ENCODE measurements at regions not wholly inside any gene's neighbourhood (a gene's known extent, or its start where the extent isn't known, plus 50 kb on each side); places are given as distances from the start of the nearest gene placed in this dataset.

DNA sequence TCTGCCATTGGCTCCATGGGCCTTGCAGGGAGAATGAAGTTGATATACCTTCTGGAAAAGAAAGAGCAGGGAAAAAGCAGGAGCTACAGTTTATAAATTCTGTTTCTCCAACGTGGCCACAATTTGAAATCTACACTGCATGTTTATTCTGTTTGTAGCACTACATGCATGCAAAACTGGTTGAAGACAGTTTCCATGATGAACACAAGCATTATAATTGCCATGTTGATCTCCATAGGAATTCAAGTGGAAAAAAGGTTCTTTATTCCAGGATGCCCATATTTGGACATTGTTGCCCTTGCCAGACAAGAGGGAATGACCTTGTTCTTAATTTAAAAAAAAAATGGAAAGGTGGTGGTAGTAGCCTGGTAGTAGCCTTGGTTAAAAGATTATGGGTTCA, 69.2 kb upstream of the PALM2AKAP2 start:
- POLR2A ChIA-PET = no interaction called here
- CTCF ChIA-PET = no interaction called here
- no peak for DNase-seq (ENCODE audit: low read depth)
- no peak overlapping the region for H3K4me3 ChIP-seq (ENCODE audit: low read depth, low read length)
- TF ChIP-seq, protein P1, sequence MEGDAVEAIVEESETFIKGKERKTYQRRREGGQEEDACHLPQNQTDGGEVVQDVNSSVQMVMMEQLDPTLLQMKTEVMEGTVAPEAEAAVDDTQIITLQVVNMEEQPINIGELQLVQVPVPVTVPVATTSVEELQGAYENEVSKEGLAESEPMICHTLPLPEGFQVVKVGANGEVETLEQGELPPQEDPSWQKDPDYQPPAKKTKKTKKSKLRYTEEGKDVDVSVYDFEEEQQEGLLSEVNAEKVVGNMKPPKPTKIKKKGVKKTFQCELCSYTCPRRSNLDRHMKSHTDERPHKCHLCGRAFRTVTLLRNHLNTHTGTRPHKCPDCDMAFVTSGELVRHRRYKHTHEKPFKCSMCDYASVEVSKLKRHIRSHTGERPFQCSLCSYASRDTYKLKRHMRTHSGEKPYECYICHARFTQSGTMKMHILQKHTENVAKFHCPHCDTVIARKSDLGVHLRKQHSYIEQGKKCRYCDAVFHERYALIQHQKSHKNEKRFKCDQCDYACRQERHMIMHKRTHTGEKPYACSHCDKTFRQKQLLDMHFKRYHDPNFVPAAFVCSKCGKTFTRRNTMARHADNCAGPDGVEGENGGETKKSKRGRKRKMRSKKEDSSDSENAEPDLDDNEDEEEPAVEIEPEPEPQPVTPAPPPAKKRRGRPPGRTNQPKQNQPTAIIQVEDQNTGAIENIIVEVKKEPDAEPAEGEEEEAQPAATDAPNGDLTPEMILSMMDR (IDR thresholded peaks at IDR 0.05; ENCODE audit: insufficient read depth, low read depth, low read length) = no peak
- H3K27me3 ChIP-seq (ENCODE audit: control insufficient read depth, insufficient read depth, low read length) = peaks cover 9% of the 10 kb centered on the region
- no peaks in the 10 kb centered on the region for H3K36me3 ChIP-seq (ENCODE audit: control insufficient read depth, insufficient read depth, low read length)

DNA sequence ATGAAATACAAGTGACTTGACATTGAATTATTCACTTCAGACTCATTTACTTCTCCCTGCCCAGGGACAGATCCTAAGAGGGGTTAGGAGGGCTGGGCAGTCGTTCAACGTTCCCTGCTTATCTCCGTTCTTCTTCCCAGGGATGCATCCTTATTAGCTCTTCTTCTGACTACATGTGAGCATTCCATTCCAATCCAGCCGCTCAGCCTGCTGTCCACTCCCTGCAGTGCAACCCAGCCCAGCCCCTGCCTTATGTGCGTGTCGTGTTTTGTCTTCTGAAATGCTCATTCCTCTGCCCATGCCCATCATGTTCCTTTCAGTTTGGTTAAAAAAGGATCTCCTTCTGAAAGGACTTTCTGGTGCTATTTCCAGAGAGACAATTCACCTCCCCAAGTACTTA, 64.7 kb upstream of the PALM2AKAP2 start:
- no peak overlapping the region for H3K4me3 ChIP-seq (ENCODE audit: low read depth, low read length)
- no peak for DNase-seq (ENCODE audit: low read depth)
- ChIA-PET POLR2A (no interaction called here), CTCF (no interaction called here)
- TF ChIP-seq, protein P1 (IDR thresholded peaks at IDR 0.05; ENCODE audit: insufficient read depth, low read depth, low read length) = no peak
- no peaks in the 10 kb centered on the region for H3K36me3 ChIP-seq (ENCODE audit: control insufficient read depth, insufficient read depth, low read length)
- H3K27me3 ChIP-seq (ENCODE audit: control insufficient read depth, insufficient read depth, low read length) = peaks cover 2% of the 10 kb centered on the region

DNA sequence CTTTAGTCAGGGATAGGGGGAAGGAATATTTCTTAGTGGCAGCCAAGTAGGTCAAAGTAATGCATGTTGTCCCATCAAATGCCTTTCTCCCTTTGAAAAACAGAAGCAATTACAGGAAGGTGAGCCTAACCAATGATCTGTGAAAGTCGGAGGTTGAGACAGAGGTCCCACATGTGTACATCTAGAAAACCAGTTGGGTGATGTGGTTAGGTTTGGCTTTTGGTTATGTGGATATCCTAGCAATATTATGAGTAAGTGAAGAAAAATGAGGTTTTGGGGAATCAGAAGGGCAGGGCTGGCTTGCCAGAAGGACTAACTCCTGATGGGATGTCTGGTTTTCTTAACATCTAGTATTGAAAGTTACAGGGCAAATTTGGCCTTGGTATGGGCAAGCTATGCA, 63.4 kb upstream of the PALM2AKAP2 start:
- DNase-seq (ENCODE audit: low read depth) = no peak
- TF ChIP-seq, protein P1 (IDR thresholded peaks at IDR 0.05; ENCODE audit: insufficient read depth, low read depth, low read length) = no peak
- POLR2A ChIA-PET = no interaction called here
- Histone ChIP-seq H3K4me3 (ENCODE audit: low read depth, low read length) (no peak overlapping the region), H3K27me3 (ENCODE audit: control insufficient read depth, insufficient read depth, low read length) (peaks cover 2% of the 10 kb centered on the region), H3K36me3 (ENCODE audit: control insufficient read depth, insufficient read depth, low read length) (no peaks in the 10 kb centered on the region)
- CTCF ChIA-PET = interaction anchor here (1.3 kb wide), 1 partner anchor 15 kb away, joined by 4 read pairs; no protein-coding TSS in a partner anchor

DNA sequence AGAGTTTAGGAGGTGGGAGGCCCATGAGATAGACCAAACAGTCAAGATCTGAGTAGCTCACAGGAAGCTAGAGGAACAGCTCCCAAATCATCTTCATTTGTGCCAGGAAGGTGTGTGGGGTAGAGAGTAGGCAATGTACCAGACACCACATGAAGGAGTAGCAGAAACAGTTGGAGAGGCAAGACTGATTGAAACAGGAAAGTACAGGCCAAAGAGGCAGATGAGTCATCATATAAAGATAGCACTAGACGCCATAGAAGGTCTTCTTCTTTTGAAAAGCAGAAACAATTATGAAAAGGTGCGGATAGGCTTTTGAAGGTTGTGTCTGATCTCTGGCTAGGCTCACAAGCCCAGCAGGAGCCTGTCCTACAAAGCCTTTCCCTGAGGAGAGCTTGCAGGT, 62.7 kb upstream of the PALM2AKAP2 start:
- CTCF ChIA-PET = interaction anchor here (1.3 kb wide), 1 partner anchor 15 kb away, joined by 4 read pairs; no protein-coding TSS in a partner anchor
- TF ChIP-seq, protein P1 (IDR thresholded peaks at IDR 0.05; ENCODE audit: insufficient read depth, low read depth, low read length) = no peak
- H3K36me3 ChIP-seq (ENCODE audit: control insufficient read depth, insufficient read depth, low read length) = no peaks in the 10 kb centered on the region
- POLR2A ChIA-PET = no interaction called here
- no peak for DNase-seq (ENCODE audit: low read depth)
- H3K4me3 ChIP-seq (ENCODE audit: low read depth, low read length) = no peak overlapping the region
- H3K27me3 ChIP-seq (ENCODE audit: control insufficient read depth, insufficient read depth, low read length) = peaks cover 2% of the 10 kb centered on the region

DNA sequence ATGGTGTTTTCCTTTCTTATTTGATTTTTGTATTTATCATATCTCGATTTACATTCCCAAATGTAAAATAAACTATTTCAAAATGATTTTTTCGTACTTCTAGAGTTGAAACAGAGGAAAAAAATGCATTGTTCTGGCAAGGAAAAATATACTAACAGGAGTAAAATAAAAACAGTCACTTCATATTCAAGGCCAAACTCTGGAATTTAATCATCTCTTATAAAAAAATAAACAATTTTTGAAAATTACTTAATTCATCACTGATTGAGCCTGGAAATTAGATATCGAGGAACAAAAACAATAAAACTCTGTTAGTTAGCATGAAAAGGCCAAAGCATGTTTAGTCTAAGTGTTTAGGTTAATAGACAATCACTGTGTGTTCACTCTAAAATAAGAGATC, 61.1 kb upstream of the PALM2AKAP2 start:
- Histone ChIP-seq H3K4me3 (ENCODE audit: low read depth, low read length) (no peak overlapping the region), H3K36me3 (ENCODE audit: control insufficient read depth, insufficient read depth, low read length) (no peaks in the 10 kb centered on the region), H3K27me3 (ENCODE audit: control insufficient read depth, insufficient read depth, low read length) (no peaks in the 10 kb centered on the region; the same call in 1 of the 2 replicates)
- TF ChIP-seq, protein P1 (IDR thresholded peaks at IDR 0.05; ENCODE audit: insufficient read depth, low read depth, low read length) = no peak
- ChIA-PET POLR2A (no interaction called here), CTCF (no interaction called here)
- DNase-seq (ENCODE audit: low read depth) = no peak

Data from BJ (cell line).